HCT116 (cell line): ENCODE measurements at regions not wholly inside any gene's neighbourhood (a gene's known extent, or its start where the extent isn't known, plus 50 kb on each side); places are given as distances from the start of the nearest gene placed in this dataset.

Experiments used
- CBX3 ChIP-seq: IDR thresholded peaks from 2 replicates; pipeline ENCODE4 v1.6.1; 2012; ENCODE audit warnings: low read depth
- EGR1 ChIP-seq: IDR thresholded peaks from 2 replicates; pipeline ENCODE4 v1.6.1; 2012; ENCODE audit warnings: low read depth
- EZH2phosphoT487 ChIP-seq: fragments of 200-600 bp; IDR thresholded peaks from 2 replicates; pipeline ENCODE4 v1.6.1; 2018; ENCODE audit warnings: antibody characterized with exemption, borderline replicate concordance
- REST ChIP-seq: IDR thresholded peaks from 2 replicates; pipeline ENCODE4 v1.6.1; 2012; ENCODE audit warnings: low read depth
- YY1 ChIP-seq: IDR thresholded peaks from 2 replicates; pipeline ENCODE4 v1.6.1; 2011; ENCODE audit warnings: low read length, low read depth, moderate library complexity, mild to moderate bottlenecking; ENCODE audit not compliant: insufficient replicate concordance; ENCODE audit errors: extremely low read depth

- TF ChIP-seq EZH2phosphoT487 (no peak), YY1 (no peak), CBX3 (no peak), EGR1 (no peak), REST (no peak)
Measured at GRCh38 chr1:118271883-118272282, 86.9 kb upstream of the SPAG17 start.
